ENCODE measurements at regions not wholly inside any gene's neighbourhood (a gene's known extent, or its start where the extent isn't known, plus 50 kb on each side); places are given as distances from the start of the nearest gene placed in this dataset.

- TF ChIP-seq TAF1 (IDR thresholded peaks at IDR 0.05; ENCODE audit: low read depth, low read length) (no peak), PAX5 (IDR thresholded peaks at IDR 0.05; ENCODE audit: insufficient read depth, low read length, severe bottlenecking) (no peak), SPI1 (IDR thresholded peaks at IDR 0.05; ENCODE audit: low read depth, low read length) (no peak), POLR2A (IDR thresholded peaks at IDR 0.05; ENCODE audit: low read depth, low read length) (no peak)
These were observed 510.4 kb upstream of the CNTNAP5 start for GRCh38 chr2:123514613-123515207.

All from GM12891 (cell line).